Umbilical cord (tissue), 1 donor: ENCODE measurements at regions not wholly inside any gene's neighbourhood (a gene's known extent, or its start where the extent isn't known, plus 50 kb on each side); places are given as distances from the start of the nearest gene placed in this dataset.

Experiments used
- DNase-seq: peaks from one replicate; pipeline ENCODE4 v3.0.0-alpha.2; 2015; ENCODE audit warnings: low spot score

DNA sequence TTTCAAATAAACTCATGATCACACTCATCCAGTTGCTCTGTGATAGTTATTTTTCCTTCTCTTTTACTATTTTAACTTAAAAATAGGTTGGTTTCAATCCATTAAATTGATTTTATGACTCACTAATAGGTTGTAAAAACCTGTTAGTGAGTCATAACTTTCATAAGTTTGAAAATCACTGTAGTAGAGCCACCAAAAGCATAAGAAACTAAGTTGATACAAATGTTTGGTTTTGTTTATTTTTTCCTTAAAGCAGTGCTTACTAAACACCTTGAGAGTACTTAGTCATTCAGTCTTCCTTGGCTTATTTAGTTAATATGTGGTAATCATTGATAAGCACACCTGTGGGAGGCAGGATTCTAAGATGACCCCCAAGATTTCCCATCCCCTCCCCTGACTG is 312.1 kb upstream of the MAN1A1 start:
- DNase-seq, result no peak

DNA sequence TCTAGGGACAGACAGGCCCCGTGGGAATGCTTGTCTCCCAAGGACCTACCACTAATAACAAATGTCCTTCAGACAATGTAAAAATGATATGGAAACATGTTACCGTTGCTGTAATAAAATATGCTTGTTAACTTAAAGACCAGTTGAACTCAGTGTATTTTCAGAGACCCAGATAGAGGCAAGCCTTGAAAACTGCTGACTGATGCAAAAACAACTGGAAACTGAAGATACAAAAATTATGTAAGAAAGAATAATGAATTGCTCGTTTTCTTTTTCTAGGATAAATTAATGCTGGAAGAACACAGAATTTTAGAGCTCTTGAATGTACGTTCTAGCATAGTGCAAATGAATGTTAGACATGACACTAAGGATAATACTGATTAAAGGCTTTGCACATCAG is 311.5 kb upstream of the MAN1A1 start:
- DNase-seq, result no peak

DNA sequence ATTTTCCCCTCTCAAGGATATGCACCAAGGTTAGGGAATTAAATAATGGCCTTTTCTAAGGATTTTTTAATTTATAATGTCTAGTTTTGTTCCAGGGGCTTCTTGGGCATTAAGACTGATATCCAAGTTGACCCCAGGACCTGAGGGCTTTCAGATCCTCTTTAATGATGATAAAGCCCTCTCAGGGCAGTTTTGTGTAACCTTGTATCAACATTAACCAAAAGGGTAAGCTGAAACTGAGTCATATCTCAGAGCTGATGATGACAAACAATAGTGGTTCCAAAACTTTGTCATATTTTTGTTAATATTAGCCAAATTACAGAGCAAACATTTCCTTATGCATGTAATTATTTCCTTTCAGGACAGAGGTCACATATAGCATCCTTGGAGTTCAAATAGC is 309.4 kb upstream of the MAN1A1 start:
- DNase-seq, result no peak

DNA sequence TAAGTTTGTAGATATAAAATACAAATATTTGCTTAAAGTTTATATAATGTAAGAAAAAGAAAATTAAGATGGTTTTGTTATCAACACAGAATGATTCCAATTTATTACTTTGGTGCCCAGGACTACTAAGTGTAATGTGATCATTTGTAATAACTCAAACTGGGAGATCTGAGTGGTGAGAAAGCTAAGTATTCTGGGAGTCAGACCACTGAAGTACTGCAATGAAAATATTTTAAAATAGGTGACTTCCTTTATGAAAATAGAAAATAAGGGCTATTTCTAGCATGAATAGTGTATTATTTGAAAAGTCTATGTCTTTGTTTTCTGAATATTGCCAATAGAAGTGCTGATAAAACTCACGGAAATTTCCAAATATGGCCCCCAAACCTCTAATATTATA is 305.6 kb upstream of the MAN1A1 start:
- DNase-seq, result no peak

DNA sequence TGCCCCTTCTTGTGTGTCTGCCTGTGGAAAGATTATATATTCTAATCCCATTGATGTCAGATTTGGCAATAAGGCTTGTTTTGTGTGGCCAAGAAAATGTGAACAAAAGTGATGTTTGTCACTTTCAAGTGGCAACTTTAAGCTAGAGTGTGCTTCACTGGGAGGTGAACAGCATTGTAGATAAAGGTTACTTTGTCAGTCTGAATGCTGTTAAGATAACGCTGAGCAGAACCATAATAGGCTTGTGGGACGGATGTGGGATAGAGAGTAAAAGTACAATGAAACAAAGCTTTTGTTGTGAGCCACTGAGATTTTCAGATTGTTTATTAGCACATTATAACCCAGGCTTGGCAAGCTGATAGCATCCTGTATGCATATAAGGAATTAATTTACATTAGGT is 303.8 kb upstream of the MAN1A1 start:
- no peak for DNase-seq

DNA sequence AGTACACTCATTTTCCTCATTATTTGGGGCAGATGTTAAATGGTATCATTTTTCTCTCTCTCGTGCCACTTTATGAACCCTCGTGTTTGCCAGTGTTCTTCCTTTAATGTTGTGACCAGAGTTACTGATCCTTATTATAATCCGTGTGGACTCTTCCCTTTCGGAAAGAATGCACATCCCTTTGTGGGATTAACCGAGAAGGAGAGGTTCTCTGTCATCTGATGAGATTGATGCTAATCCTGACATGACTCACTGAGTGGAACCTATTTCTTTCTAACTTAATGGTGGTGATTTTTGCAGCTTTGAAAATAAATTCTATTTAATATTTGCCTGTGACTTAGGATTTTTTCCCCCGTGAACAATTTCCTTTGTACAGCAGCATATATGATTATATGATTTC is 300.0 kb upstream of the MAN1A1 start:
- peak; percentile 78 for DNase-seq

DNA sequence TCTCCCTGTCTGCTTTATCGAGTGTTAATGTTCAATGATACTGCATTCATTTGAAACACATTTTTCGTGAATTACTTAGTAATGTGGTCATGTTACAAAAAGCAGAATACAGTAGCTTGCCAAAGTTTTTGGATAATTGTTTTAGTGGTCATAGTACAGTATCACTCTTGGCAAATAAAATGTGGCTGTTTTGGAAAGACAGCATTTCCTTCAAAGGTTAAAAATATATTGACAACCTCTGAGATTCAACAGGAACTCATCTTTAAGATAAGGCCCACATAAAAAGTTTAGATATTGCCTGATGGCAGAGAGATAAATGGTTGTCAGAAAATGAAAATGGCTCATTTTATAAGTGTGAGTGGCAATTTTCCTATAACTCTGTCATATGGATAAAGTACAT is 297.7 kb upstream of the MAN1A1 start:
- DNase-seq, result peak; percentile 68

DNA sequence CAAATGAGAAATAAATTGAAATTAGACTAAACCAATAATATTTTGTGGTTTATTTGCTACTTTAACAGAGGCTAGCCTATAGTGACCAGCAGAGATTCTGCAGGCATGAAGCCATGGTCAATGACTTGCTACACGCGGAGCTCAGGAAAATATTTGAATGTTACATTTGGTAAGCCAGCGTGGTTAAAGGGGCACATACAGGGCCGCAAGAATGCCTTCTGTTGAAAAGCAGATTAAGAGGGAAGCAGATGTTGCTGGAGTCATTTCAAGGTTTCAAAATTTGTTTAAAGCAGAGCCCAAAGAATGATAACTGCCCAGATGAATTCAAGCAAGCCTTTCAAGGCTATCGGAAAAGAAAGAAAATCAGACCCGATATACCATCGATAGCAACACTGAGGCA is 294.3 kb upstream of the MAN1A1 start:
- peak; percentile 48 for DNase-seq

DNA sequence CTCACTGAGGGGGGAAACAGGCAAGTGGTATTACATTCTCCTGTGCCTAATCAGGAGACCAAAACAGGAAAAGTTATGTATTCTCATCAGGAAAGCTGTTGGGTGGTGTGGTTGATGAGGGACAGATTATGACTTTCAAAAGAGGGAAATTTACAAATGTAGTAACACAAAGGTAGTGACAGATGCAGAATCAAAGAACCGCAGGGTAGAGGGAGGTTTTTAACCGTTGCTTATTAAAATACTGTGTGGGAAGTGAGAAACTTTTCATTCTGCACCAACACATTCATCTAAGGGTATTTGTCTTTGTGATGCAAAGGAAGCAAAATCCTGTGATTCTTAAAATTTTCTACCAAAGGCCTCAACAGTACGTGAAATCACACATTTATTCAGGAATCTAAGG is 288.2 kb upstream of the MAN1A1 start:
- no peak for DNase-seq

DNA sequence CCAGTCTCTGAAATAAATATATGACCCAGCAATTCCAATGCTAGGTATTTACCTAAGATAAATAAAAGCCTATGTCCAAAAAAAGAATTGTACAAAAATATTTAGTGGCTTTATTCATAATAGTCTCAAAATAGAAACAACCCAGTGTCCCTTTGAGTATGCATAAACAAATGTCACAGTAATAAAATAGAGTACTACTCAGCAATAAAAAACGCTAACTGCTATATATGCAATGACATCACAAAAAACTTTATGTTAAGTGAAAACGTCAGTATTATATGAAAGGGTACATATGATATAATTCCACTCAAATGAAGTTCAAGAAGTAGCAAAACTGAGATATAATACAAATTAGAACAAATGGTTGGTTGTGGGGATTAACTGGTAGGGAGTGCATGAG is 286.5 kb upstream of the MAN1A1 start:
- no peak for DNase-seq

DNA sequence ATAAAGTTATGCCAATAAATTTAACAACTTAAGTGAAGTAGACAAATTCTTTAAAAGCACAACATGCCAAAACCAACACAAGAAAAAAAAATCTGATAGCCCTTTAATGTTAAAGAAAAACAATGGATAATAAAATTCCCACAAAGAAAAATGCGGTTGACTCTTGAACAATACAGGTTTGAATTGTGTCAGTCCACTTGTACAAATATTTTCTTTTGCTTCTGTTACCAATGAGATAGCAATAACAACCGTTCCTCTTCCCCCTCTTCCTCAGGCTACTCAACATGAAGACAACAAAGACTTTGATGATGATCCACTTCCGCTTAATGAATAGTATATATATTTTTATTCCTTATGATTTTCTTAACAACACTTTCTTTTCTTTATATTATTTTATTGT is 283.9 kb upstream of the MAN1A1 start:
- no peak for DNase-seq

DNA sequence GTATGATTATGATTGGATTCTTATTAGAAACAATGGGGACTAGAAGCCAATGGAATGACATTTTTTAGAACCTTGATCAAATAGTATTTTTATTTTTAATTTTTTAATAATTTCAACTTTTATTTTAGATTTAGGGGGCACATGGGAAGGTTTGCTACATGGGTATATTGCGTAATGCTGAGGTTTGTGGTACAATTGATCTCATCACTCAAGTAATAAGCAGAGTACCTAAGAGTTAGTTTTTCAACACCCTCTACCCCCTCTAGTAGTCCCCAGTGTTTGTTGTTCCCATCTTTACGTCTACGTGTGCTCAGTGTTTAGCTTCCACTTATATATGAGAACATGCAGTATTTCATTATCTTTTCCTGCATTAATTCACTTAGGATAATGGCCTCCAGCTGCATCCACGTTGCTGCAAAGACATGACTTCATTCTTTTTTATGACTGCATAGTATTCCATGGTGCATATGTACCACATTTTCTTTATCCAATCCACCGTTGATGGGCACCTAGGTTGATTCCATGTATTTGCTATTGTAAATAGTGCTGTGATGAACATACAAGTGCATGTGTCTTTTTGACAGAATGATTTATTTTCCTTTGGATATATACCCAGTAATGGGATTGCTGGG is 281.1 kb upstream of the MAN1A1 start:
- no peak for DNase-seq

DNA sequence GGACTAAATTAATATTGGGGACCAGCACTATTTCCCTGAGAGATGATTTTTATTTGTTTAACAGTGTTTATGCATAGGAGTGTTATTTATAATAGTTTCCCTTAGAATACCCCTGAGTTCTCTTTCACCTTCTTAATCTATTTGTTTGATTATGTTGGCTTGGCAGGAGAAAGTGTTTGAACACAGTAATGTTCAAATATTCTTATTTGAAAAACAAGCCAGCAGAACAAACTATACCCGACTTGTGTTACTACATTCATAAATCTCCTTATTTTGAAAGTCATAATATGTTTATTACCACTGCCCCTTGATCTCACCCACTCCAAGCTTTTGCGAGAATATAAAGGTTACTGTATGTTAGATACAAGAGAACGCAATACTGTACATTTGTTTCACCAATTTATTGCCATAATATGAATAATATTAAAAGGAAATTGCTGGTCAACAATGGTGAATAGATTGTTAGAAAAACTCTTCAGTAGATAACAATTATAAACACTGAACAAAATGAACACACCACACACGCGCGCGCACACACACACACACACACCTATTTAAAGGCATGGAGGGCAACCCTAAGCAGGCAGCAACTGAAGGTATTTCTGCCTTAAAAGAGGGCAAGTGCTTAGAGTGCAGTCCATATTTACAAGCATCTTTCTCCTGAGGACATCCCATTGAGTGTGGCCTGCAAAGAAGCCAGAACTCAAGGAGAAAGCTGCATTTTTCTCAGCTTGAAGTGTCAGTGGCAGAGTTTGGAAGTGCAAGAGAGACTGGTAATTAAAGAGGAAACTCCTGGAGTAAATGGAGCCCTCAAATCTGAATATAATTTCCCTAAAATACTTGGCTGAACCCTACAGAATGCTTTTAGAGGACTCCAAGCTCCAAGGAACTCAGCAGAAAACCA is 279.4 kb upstream of the MAN1A1 start:
- no peak for DNase-seq

DNA sequence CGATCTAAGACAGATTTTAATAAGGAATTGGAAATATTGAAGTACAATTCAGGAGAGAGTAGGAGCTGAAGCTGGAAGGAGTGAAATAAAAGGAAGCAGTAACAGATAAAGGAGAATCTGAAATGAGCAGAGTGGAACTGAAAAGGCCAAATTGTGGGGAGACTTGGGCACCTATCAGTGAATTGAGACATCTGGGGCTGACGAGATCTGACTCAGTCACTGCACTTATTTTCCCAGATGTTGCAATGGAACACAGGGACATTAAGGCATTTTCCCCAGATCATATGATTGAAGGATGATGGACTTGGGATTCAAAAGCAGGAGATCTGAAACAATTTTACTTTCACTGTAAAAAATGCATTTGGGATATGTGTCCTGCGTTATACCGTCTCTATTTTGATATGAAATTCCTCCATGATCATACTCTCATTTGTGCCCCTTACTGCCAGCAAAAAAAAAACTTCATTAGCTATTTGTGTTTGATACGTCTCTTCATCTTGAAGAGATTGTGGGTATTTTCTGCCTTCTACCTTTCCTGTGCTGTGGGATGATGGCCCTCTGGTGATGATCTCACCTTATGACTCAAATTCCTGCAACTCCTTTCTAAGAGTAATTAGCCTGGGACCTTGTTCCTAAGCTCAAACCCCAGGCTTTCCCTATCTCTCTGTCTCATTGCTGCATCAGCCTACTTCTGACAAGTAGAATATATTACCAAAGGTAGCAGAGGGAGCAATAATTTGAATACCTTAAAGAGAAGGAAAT is 278.5 kb upstream of the MAN1A1 start:
- no peak for DNase-seq

DNA sequence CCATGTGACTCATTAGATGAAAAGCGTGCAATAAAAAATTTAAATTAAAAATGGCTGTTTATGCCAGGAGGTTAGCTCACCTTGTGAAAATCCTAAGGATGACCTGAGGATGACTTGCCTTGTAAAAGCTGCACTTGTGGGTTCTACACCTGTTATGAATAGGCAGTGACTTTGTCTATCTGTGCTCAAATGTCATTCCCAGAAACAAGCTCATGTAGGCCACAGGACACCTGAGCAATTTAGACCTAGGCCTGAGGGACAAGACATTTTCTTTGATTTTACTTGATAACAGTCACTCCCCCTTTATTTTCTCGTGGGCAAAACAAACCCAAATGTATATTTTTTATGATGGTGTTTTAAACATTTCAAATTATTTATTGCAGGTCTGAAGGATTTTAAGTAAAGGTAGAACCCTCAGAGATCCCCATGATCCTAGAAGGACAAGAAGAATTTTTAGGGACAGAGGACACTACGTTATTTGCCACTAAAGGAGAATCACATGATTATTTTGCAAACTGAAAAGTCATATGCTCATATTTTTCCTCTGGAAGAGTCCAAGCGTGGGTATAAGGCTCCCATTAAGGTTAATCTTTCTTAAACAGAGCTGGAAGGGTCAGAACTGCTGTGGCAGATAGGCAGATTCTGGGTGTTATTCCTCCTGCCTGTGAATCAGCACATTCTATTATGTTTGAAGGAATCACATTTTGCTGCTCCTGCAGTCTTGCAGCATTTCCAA is 277.5 kb upstream of the MAN1A1 start:
- no peak for DNase-seq

DNA sequence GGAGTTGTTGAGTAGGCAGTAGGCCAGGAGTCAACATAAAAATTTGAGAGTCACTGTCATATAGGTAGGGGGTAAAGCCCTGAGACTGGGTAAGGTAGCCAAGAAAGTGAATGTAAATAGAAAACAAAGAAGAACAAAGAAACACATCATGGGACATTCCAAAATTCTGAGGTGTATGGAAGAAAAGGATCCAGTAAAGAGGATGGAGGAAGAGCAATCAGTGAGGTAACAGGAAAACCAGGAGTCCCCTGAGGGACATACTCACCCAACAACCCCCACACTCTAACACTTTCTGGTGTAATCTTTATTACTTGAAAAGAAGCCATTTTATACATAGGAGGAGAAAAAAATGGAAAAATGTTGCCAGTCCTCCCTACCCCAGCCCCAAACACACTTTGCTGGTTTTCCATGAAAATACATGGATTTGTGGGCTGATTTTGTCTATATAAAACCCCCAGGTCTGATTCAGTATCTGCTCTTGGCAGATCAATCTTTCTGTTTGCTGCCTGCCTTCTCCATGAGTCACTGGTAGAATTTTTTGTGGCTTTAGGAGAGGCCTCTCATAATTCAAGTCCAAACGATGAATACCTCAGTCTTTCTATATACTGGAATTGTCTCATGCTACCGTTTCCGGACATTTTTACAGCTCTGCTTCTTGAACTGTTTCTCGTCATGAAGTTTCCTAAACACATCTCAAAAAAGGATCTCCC is 271.4 kb upstream of the MAN1A1 start:
- peak; percentile 86 for DNase-seq

DNA sequence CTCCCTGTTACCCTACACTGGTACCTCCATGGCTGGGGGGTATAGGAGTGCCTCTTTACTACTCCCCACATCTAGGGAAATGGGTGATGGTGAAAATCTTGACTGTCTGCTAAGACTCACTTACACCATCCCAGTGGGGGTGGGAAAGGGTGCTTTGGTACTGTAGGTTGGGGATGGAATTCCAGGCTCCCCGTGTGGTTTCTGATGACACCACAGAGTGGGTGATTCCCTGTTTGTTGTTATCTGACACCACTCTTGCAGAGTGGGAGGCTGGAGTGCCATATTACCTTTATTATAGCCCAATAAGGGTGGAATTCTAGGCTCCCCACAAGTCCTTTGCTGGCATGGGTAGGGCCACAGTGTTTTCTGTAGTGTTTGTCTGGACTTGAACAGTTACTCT is 264.6 kb upstream of the MAN1A1 start:
- no peak for DNase-seq

DNA sequence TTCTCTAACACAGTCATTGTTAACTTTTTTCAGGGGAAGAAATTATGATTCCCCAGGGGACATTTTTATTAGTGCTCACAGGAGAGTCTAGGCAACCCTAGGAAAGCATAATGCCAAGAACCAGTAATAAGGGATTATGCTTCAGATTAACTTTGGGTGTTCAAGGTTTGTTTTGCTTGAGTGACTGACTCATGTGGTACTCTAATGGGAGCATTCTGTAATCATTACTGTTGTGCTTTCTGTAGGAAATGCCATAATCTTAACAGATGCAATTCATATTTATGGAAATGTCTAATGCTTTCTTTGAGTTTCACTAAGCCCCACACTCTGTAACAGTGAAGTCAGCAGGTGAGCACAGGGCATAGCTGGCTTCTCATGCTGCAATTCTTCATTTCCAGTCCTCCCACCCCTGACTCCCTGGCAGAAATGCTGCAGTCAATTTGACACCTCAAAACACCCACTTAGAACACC is 263.4 kb upstream of the MAN1A1 start:
- DNase-seq, result no peak

DNA sequence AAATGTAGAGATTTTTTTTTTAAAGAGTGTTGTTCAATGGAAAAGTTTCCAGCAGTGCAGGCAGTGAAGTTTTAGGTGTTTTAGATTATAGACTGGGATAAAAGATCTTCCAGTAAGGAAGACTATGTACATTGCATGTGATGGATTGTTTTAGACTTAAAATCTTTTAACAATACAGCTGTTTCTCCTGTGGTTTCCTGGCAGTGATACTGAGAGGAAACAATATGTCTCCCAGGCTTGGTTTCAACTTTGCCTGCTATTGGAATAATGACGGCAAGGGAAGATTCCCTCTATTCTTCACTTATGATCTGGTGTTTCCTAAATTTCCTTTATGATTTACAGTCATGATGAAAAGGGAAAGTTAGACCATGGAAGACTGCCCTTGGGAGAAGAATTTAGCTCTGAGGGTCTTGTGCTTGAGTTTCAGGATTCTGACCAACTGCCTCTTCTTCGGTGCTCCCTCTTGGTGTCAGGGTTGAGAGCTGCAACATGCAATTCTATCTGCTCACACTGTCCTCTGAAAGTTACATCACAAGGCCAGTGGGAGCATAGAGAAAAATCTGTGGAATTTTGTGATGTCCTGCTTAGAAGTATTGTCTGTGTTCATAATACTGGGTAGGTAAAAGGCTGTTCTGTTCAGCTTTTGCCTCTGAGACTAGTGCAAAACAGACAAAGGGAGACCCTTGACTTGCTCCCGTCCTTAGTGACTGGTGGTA is 262.8 kb upstream of the MAN1A1 start:
- no peak for DNase-seq

DNA sequence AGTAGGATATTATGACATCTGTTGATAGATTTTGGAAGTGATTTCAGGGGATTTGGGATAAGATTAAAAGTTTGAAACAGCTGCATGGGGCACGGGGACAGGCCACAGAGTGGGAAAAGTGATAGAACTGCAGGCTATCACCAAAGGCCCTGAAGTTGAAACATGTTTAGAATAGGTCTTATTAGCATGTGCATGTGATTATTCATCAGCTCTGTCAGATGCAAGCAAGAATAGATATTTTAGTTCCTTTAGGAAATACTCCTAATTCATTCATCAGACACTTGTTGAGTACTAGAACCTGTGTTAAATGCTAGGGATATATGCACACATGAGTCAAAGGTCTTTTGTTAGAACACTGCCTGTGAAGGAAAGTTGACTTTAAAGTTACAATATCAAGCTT is 261.2 kb upstream of the MAN1A1 start:
- no peak for DNase-seq
